Endothelial cell of umbilical vein (primary cell): ENCODE measurements at regions not wholly inside any gene's neighbourhood (a gene's known extent, or its start where the extent isn't known, plus 50 kb on each side); places are given as distances from the start of the nearest gene placed in this dataset.

Source experiments
- EZH2 ChIP-seq: IDR thresholded peaks from 2 replicates; pipeline ENCODE4 v1.6.1; 2012; ENCODE audit warnings: borderline replicate concordance, low read depth, mild to moderate bottlenecking, moderate library complexity, low read length, inconsistent platforms; ENCODE audit not compliant: severe bottlenecking
- FOS ChIP-seq: IDR thresholded peaks from 2 replicates; pipeline ENCODE4 v1.6.1; 2011; ENCODE audit warnings: mild to moderate bottlenecking, low read length, moderate library complexity, borderline replicate concordance; ENCODE audit not compliant: insufficient read depth
- GATA2 ChIP-seq: IDR thresholded peaks from 2 replicates; pipeline ENCODE4 v1.7.0; 2011; ENCODE audit warnings: low read depth, mild to moderate bottlenecking, moderate library complexity, mixed read lengths, low read length; ENCODE audit not compliant: insufficient read length, insufficient read depth
- JUN ChIP-seq: IDR thresholded peaks from 2 replicates; pipeline ENCODE4 v1.6.1; 2011; ENCODE audit warnings: borderline replicate concordance, low read depth; ENCODE audit not compliant: insufficient read length, insufficient read depth
- MYC ChIP-seq: IDR thresholded peaks from one replicate; pipeline ENCODE4 v1.6.1; 2011; ENCODE audit warnings: mild to moderate bottlenecking, low read depth, low read length
- POLR2A ChIP-seq: IDR thresholded peaks from 2 replicates; pipeline ENCODE4 v1.6.1; 2012; ENCODE audit warnings: low read depth, mild to moderate bottlenecking, control low read depth, low read length
- POLR2AphosphoS5 ChIP-seq: IDR thresholded peaks from 2 replicates; pipeline ENCODE4 v1.6.1; 2012; ENCODE audit warnings: low read depth, mild to moderate bottlenecking, control low read depth, low read length, moderate library complexity; ENCODE audit not compliant: insufficient read depth
- TF ChIP-seq, protein P1 (sequence below), 2 donors: IDR thresholded peaks; 1 replicate in 1 of 2; 2 replicates in 1 of 2; pipeline ENCODE4 v1.5.1; 2011; ENCODE audit warnings: low read length in 2 of 2, mild to moderate bottlenecking in 2 of 2, moderate library complexity in 2 of 2, control low read depth in 1 of 2, inconsistent platforms in 1 of 2, low read depth in 1 of 2; ENCODE audit not compliant: insufficient read depth in 1 of 2; ENCODE audit errors: extremely low read depth in 1 of 2
- TF ChIP-seq, protein P2 (sequence below): IDR thresholded peaks from 2 replicates; pipeline ENCODE4 v1.6.1; 2011; ENCODE audit not compliant: insufficient read depth, insufficient read length

DNA sequence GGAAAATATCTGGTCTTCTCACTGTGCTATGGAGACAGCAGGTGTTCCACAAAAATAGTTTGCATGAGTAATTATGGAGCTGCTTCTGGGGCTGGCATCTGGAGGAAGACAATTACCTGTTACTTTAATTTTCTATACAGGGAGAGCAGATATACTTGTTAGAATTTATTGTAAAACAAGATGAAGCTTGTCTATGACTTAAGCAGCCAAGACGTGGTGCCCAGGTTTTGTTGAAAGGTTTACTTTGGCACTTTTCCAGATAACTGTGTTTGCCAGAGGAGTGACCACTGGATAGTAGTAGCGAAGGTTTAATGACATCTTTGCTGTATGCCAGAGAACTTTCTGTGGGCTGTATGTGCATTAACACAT lies 134.5 kb upstream of the KL start:
- TF ChIP-seq, protein P1, sequence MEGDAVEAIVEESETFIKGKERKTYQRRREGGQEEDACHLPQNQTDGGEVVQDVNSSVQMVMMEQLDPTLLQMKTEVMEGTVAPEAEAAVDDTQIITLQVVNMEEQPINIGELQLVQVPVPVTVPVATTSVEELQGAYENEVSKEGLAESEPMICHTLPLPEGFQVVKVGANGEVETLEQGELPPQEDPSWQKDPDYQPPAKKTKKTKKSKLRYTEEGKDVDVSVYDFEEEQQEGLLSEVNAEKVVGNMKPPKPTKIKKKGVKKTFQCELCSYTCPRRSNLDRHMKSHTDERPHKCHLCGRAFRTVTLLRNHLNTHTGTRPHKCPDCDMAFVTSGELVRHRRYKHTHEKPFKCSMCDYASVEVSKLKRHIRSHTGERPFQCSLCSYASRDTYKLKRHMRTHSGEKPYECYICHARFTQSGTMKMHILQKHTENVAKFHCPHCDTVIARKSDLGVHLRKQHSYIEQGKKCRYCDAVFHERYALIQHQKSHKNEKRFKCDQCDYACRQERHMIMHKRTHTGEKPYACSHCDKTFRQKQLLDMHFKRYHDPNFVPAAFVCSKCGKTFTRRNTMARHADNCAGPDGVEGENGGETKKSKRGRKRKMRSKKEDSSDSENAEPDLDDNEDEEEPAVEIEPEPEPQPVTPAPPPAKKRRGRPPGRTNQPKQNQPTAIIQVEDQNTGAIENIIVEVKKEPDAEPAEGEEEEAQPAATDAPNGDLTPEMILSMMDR (IDR thresholded peaks at IDR 0.05; ENCODE audit: extremely low read depth in 1 of 2, insufficient read depth in 1 of 2, low read depth in 1 of 2, low read length in 2 of 2): no peak
- TF ChIP-seq MYC (no peak), FOS (no peak), GATA2 (no peak), EZH2 (no peak), POLR2A (no peak), POLR2AphosphoS5 (no peak), JUN (no peak)
- TF ChIP-seq, protein P2, sequence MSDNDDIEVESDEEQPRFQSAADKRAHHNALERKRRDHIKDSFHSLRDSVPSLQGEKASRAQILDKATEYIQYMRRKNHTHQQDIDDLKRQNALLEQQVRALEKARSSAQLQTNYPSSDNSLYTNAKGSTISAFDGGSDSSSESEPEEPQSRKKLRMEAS: no peak
